ENCODE measurements at regions not wholly inside any gene's neighbourhood (a gene's known extent, or its start where the extent isn't known, plus 50 kb on each side); places are given as distances from the start of the nearest gene placed in this dataset.
"Not testable (repeated sequence)": the region's sequence is repeated elsewhere in the genome, so short reads cannot be mapped to it uniquely, and the experiment has no call there.

DNA sequence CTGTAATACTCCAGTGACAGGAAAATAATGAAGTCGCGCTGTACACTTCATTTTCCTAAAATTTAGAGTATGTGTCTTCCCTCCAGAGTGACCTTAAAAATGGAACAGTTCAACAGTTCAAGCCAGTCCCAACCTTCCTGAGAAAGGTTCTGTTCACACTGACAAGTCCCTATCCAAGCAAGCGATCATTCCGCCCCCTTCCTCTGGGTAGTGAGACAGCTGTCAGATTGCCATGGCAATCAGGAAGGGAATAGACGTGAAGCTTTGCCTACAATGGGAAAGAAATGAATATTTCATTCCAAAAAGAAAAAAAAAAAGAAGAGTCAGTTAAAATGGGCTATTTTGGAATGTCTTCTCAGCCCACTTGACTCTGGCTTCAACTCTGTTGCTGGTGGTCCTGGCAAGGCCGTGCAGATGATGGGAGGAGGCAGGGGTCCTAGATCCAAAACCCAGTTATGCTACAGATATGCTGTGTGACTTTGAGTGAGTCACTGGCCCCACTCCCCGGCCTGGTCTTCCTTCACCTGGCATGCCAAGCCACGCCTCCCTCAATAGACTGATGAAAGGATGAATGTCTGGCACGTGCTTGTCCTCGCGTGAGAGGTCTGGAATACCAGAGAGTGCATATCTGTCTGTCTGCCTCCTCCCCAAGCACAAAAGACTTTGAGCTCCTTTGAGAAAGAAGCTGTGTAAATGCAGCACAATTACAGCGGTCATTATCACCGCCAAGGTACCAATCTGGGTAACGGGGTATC is 165.8 kb upstream of the WWC1 start:
- DNase-seq: no peak

DNA sequence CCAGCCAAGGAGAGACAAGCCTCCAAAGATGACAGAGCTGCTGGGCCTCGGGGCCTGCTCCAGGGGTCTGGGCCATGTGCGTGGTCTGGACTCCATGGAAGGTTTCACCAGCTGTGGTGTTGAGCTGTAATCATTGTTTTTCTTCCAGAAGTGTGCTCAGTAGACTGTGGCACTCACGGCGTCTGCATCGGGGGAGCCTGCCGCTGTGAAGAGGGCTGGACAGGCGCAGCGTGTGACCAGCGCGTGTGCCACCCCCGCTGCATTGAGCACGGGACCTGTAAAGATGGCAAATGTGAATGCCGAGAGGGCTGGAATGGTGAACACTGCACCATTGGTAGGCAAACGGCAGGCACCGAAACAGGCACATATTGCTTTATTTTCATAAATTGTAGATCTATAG is 164.8 kb upstream of the WWC1 start:
- DNase-seq: no peak

DNA sequence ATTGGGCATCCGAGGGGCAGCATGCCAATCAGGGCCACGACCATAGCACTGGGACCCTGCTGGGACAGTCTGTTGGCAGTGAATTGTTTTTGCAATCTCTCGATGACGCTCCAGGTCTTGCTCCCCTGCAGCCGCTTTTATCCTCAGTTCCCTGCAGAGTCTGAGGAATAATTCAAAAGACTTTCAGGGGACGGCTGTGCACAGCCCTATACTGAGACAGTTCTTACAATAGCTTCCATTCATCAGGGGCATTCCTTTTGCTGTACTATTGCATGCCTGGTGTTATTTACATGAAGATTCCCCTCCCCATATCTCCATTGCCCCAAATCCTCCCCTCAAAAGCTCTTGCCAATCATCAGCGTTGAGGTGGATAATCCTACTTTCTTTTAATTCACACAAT is 163.3 kb upstream of the WWC1 start:
- no peak for DNase-seq

DNA sequence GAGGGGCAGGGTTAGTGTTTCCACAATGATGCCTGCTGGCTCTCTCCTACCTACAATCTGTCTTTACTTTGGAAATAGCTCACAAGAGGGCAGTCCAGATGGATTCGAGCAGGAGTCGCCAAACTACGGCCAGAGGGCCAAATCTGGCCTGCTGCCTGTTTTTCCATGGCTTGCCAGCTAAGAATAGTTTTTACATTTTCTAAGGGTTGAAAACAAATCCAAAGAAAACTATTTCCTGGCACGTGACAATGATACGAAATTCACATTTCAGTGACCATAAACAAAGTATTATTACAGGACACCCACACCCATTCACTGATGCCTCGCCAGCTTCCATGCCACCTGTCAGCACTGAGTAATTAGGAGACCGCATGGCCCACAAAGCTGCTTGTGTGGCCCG is 162.9 kb upstream of the WWC1 start:
- DNase-seq: no peak

DNA sequence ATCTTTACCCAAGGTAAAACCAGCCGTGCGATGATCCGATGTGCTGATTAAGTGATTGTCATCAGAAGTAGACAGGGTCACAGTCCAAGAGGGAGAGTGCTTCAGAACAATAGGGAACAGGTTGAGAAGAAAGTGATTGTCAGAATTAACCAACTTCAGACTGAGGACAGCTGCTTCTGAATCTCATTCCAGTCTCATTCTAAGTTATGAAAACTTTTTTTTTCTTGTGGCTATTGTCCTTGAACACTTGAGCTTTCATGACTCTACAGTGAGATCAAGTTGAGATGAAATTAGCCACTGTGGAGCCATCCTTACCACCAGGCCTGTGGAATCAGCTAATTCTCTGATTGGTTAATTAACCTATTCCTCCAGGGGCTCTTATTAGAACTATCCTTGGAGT is 159.9 kb upstream of the WWC1 start:
- no peak for DNase-seq

DNA sequence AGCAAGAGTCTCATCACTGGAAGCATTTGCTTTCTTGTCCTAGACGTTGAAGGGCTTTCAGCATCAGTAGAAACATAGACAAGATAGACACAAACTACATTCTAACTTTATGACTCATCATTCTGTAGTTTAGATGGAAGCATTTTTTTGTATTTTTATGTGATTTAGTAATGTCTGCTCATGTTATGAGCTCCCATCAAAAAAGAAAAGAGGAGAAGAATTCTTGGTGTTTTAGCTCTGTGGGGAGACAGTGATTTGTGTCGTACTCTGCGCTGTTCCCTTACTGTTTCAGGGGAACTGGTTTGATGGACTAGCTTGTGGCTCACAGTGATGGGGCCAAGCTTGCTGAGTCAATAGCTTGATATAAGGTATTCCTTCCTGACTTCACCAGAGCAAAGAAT is 159.2 kb upstream of the WWC1 start:
- DNase-seq: no peak

DNA sequence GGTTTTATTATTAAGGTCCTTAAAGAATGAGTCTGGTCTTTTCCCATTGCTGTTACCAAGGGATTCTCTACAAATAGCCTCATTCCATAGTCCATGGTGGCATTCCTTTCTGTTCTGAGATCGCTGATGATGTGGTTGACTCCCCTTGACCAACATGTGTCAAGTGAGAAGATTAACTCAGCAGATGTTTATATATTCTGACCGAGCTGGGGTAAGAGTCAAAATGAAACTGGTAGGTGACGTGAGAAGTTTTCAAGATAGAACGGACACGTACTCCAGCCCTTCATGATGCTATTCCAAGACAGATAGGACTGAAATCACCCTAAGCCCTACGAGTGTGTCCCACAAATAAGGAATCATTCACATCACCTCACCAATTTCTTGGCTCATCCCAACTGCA is 155.5 kb upstream of the WWC1 start:
- DNase-seq: no peak

DNA sequence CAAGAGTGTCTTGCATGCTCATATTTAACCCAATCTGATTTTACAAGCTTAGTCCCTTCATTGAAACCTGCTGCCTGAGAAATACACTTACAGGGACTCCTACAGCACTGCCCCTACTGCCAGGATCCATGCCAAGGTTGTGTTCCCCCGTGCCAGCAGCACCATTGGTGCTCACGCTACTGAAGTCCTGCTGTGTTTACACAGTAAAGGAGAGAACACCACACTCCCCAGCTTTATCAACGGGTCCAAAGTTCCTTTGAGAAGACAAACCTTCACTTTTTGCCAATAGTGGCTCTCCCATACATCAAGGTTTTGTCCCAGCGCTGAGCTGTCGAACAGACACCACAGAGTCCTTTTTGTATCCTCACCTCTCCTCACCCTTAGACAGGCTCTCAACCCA is 155.1 kb upstream of the WWC1 start:
- DNase-seq: no peak

DNA sequence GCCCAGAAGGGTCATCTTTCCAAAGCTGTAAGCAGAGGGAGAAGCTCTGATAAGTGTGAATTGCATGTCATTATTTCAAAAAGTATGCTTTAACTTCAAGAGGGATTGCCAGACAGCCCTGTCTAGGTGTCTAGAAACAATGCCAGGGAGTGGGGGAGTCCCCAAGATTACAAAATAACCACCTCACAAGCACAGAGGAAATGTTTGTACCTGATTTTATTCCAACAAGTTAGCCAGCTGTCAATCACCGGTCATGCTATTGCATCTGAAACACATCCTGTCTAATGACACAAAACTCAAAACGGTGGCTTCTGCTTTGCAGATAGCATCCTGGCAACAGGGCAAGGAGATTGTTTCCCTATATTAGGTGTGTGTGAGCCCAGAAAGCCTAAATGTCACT is 154.2 kb upstream of the WWC1 start:
- no peak for DNase-seq

DNA sequence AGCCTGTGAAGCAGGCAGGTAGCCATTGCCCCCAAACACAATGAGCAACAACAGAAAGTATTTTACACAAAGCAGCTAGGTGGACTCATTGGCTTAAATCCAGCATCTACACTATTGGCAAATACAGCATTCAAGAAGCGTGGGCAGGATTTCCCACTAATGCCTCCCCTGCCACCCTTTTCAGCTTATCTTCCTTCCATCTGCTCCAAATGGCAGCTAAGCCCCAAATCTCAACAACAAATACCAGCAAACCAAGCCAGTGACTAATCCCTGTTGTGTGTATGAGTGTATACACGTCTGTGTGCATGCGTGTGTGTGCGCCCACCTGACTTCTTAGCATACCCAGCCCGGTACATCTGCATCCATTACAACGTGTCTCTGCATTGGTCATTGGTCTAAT is 151.2 kb upstream of the WWC1 start:
- DNase-seq: no peak

DNA sequence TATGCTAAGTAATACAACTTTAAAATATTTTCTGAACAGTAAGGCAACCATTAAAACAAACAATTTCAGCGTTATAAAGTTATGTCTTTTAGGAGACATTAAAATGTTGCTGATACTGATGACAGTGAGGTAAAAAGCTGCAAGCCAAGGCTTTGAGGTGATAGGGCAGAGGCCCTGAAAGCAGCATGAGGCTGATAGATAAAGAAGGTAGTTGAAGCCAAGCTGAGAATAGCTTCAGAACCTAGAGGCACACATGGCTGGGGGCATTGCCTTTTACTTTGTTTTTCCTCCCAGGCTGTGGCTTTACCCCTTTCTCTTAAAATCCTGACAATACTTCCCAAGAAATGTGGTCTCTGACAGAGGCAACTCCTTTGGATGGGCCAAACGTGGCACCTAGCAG is 149.0 kb upstream of the WWC1 start:
- no peak for DNase-seq

DNA sequence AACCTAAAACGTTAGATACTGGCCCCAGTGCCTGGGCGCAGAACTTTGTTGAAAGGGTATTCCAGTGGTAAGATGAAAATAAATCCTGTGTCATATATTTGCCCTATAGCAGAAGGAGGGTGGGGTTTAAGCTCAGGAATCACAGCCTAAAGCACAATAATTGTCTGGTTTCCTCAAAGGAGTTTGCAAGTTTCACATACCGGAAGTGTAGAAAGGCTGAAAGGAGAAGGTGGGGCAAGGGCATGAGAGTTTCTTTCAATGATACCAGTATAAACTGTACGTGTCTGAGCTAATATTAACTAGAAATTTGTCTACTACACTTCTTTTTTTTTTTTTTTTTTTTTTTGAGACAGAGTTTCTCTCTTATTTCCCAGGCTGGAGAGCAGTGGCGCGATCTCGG is 147.9 kb upstream of the WWC1 start:
- not testable (repeated sequence) for DNase-seq

DNA sequence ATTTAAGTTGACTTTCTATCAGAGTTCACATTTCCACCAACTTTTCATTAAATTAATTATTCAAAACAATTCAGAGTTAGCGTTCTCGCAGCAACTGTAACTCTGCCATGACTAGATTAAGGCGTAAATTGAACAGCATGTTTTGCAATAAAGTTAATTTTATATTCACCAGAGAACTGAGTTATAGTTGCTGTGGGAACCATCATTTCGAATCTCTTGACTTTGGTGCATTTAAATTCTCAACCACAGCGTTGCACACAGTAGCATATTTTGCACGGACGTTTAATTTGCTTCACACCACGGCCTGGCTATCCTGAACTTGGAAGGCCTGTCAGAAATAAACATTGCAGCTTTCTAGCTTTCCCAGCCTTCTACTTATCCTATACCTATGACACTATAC is 144.3 kb upstream of the WWC1 start:
- DNase-seq: no peak

DNA sequence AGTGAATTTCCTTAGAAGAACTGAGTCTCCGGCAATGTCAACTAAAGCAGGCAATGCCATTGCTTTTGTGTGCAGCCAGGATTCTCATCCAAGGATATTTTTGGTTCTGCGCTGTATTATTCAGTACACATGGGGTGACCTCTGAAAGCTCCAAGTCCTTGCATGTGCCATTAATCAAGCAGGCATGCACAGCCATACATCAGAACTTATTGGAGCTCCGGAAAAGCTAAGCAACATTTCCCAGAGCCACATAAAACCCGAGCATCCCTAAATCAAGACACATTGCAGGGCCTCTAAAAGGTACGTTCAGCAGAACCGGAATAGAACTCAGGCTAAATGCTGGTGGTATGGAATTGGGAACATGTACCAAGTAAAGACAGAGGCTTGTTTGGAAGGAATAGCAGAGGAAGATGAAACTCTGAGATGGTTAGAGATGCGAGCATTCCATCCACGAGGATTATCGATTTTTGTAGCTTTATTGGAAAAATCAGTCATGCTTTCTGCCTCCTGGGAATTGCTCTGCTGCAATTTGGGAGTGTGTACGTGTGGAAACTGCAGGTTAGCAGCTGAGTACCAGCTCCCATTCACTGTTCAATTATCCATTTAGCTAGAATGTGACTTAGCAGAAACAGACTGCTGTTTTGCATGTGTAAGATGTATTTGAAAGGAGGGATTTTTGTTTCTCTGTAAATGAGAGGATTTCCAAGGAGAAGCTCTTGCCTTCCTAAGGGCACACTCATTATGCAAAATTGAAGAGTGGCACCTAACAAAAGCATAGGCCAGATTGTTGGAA is 143.7 kb upstream of the WWC1 start:
- DNase-seq: no peak

DNA sequence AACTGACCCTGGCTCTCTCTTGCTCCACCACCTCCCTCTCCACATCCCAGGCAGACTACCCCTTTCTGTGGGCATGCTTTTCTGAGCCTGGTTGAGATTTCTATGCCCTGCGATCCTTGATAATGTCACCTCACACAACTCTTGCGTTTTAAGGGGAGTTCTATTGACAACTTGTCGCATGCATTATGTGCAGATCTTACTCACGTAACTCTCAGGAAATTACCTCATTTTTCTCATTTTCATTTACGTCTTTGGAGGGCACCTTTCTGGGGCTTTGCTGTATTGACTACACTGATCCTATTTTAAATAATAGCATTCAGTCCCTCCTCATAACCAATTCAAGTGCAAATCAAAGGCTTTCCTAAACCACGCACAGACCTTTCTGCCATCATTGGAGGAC is 140.4 kb upstream of the WWC1 start:
- no peak for DNase-seq

DNA sequence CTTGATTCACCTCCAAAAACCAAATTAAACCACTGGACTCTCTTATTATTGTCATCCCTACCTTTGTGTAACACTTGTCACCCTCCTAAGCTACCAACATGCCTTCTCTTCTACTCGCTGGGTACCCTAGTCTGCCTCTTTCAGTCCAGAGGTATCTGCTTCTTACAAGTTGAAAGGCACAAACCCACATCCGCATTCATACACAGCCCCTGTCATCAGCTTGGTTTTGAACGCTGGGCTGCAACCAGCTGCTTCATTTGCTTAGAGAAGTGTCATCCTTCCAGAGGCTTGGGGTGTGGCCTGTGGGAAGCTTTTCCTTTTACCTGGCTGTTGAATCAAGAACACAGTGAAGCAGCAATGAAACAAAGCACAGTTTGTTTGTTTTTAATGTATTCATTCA is 138.8 kb upstream of the WWC1 start:
- no peak for DNase-seq

DNA sequence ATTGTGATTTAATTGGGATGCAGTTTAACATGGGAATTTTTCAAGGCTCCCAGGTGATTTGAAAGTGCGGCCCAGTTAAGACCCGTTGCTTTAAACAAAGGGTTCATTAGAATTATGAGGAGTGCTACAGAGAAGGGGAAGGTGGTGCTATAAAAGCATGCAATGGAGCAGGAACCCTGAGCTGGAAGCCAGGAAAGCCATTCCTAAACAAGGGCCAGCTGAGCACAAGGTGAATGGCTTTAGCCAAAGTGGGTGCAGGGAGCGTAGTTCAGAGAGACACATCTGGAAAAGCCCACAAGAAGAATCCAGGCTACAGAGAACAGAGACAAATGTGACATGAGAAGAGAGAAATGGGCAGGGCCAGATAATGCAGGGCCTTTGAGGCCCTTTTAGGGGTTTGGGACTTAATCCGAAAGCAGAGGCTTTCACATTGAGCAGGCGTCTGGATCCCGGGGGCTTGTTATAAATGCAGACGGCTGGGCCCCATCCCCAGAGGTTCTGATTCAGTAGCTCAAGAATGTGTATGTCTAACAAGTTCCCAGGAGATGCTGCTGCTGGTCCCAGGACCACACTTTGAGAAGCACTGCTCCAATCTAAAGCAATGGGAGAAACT is 138.1 kb upstream of the WWC1 start:
- no peak for DNase-seq

DNA sequence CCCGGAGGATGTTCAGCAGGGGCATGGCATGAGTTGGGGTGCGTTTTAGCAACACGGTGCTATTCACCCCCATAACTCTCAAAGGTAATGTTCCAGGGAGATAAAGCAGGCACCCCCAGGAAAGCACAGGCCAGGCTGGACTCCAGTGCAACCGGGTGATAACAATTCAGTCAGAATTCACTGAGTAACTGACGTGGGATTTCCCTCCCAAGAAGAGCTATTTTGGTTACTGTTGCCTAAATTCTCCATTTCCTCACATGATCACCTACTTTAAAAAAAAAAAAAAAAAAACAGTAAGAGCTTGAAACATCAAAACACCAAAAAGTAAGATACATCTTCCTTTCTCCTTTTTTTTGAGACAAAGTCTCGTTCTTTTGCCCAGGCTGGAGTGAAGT is 137.6 kb upstream of the WWC1 start:
- no peak for DNase-seq

DNA sequence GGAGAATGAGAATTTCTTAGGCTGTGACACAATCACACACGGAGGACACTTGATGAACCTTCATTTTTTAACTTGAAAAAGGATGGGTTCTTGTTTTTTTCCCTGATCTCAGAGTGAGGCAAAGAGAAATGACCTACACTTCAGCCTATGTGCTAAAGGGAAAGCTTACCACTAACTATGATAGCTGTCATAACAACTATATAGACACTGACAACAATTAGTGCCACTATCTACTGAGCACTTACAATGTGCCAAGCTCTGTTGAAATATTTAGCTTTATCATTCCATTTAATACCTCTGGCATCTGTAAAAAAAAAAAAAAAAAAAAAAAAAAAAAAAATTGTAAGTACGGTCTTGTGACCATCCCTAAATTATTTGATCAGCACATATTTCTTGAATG is 135.9 kb upstream of the WWC1 start:
- no peak for DNase-seq

DNA sequence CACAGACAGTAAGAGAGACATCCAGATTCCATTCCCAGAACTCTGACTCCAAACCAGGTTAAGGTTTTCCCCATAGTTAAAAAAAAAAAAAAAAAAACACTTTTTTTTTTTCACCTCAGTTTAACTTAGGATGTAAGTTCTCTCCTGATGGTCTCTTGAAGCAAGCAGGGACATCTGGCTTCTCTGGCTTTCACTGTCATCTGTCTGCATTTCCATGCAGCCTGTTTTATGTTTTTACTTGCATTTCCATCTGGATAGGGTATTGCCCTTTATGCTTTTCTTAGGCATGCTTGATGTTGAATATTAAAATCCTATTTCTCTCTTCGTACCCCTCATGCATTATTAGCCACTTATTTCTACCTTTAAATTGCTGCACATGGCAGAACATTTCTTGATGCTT is 135.3 kb upstream of the WWC1 start:
- no peak for DNase-seq

DNA sequence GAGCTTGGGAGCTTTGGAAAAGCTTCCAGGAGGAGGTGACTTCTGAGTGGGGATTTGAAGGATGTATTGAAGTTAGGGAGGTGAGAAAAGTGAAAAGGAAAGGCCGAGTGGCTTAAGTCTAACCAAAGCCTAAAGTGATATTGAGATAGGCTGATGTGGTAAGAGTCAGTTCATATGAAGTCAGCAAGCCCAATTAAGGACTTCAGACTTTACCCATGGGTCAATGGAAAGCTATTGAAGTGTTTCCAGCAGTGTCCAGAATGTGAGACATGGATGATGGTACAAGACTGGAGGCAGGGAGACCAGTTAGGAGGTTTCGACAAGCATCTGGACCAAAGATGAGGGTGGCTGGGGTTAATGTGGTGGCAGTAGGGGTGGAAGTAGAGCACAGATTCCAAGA is 134.3 kb upstream of the WWC1 start:
- DNase-seq: no peak

DNA sequence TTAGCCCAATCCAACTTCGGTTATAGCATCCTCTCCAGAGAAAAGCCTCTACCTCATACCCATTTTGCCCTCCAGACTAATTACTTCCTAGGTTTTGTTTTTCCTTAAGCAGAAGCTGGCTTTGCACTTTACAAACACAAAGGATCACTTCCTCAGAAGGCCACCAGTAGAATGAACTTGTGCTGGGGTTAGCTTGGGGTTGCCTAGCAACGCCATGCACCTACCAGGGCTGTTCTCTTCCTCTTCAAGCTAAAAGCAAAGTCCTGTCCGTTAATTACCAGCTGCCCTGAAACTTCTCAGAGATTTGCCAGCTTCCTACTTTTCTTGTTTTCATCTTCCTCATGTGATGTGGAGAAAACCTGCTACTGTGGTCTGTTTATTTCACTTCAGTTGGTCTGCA is 132.0 kb upstream of the WWC1 start:
- DNase-seq: no peak

DNA sequence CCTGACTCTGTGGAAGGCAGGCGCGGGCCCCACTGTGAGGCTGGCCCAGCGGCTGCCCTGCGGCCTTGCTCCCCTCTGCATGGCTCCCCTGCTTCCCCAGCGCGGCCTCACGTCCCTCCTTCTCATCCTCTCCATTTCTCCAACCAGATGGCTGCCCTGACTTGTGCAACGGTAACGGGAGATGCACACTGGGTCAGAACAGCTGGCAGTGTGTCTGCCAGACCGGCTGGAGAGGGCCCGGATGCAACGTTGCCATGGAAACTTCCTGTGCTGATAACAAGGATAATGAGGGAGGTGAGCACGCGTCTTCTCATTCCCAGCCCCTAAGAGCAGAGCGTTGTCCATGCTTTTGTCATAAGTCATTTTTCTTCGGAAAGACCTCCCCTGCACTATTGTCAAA is 129.0 kb upstream of the WWC1 start:
- no peak for DNase-seq

DNA sequence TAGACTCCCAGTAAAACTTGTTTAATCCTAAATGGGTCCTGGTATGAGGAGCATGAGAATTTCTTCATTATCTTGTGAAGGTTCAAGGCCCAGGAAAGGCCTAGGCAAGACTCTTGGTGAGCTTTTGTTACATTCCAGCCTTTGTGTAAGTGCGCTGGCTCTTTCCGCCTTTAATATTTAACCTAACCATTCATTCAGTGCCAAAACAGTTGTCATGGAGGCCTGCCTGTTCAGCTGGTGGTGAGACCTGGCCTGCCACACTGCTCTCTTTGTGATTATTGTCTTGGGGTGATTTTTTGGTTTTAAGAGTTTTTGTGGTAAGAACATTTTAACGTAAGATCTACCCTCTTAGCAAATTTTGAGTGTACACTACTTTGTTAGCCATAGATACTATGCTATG is 127.5 kb upstream of the WWC1 start:
- DNase-seq: no peak
